ENCODE measurements at regions not wholly inside any gene's neighbourhood (a gene's known extent, or its start where the extent isn't known, plus 50 kb on each side); places are given as distances from the start of the nearest gene placed in this dataset.

DNA sequence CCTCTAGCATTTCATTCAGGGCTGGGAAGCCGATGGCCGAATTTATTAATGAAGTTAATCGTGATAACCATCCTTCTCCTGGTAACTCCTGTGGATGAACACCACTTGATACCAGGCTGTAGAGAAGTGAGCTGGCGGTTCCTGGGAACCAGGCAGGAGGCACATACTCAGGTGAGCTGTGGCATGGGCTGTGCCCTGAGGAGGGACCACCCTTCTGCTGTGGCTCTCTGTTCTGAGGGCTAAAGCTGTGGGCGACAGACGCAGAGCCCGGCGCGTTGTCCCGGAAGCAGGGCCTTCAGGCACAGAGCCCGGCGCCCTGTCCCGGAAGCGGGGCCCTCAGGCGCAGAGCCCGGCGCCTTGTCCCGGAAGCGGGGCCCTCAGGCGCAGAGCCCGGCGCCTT is 462.3 kb upstream of the SALL3 start:
- TF ChIP-seq CTCF (IDR thresholded peaks at IDR 0.05; ENCODE audit: low read depth, low read length) = no peak
- H3K4me3 ChIP-seq (ENCODE audit: low read depth, low read length) = no peak overlapping the region

DNA sequence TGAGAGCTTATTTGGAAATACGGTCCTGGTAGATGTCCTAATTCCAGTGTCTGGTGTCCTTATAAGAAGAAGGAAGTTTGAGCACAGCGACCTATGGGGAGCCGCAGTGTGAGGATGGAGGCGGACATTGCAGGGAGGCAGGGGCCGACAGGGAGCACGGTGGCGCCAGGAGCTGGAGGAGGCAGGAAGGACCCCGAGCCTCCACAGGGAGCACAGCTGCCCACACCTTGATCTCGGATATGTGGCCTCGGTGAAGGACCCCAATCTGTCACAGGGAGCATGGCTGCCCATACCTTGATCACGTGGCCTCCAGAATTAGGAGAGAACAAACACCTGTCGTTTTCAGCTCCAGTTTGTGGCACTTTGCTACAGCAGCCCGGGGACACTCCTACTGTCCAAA is 461.6 kb upstream of the SALL3 start:
- no peak overlapping the region for H3K4me3 ChIP-seq (ENCODE audit: low read depth, low read length)
- TF ChIP-seq CTCF (IDR thresholded peaks at IDR 0.05; ENCODE audit: low read depth, low read length) = no peak

- H3K4me3 ChIP-seq (ENCODE audit: low read depth, low read length) = no peak overlapping the region
- no peak for TF ChIP-seq CTCF (IDR thresholded peaks at IDR 0.05; ENCODE audit: low read depth, low read length)
Measured at GRCh38 chr18:78518805-78519204, 460.8 kb upstream of the SALL3 start.

DNA sequence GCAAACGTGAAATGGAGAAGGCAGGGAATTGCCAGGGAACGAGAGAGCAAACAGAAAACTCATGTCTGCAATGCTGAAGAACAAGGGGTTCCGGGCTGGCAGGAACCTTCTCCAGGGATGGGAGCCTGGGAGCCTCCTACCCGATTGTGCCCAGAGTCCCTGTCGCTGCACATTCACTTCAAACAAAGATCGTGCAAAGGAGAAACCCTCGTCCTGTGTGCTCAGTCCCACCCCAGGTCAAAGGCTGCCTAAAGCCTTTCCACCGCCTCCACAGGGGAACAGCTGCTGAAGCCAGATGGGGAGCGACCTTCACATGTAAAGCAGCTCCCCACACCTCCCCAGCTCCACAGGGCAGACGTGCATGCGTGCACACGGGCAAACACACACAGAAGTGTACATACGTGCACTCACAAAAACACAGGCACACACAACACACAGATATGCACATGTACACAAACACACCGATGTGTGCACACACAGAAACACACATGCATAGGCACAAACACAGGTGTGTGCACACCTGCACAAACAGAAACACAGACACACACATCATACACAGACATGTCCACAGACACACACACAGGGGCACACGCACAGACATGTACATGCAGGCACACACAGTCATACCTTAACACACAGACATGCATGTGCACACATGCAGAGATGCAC is 460.1 kb upstream of the SALL3 start:
- no peak for TF ChIP-seq CTCF (IDR thresholded peaks at IDR 0.05; ENCODE audit: low read depth, low read length)
- no peak overlapping the region for H3K4me3 ChIP-seq (ENCODE audit: low read depth, low read length)

DNA sequence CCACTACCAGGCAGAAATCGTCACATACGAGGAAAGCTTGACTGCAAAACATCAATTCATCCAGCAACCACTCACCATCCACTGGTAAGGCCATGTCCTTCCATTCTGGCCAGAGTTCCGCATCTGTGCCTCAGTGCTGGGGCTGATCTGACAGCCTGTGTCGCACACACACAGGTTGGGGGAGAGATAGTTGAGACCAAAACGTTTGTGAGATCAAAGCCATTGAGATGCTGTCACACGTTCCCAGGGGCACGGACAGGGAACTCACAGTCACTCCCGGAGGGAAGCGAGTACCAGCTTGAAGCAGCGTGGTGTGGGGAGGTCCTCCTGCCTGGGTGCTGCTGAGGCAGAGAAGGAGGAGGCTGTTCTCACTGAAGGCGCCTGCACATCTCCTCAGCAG is 458.5 kb upstream of the SALL3 start:
- TF ChIP-seq CTCF (IDR thresholded peaks at IDR 0.05; ENCODE audit: low read depth, low read length) = no peak

GRCh38 chr18:78521744-78522143 is 457.9 kb upstream of the SALL3 start:
- TF ChIP-seq CTCF (IDR thresholded peaks at IDR 0.05; ENCODE audit: low read depth, low read length) = no peak
- no peak overlapping the region for H3K4me3 ChIP-seq (ENCODE audit: low read depth, low read length)

More for the DNA sequence above, 458.5 kb upstream of the SALL3 start:
- H3K4me3 ChIP-seq (ENCODE audit: low read depth, low read length) = no peak overlapping the region

DNA sequence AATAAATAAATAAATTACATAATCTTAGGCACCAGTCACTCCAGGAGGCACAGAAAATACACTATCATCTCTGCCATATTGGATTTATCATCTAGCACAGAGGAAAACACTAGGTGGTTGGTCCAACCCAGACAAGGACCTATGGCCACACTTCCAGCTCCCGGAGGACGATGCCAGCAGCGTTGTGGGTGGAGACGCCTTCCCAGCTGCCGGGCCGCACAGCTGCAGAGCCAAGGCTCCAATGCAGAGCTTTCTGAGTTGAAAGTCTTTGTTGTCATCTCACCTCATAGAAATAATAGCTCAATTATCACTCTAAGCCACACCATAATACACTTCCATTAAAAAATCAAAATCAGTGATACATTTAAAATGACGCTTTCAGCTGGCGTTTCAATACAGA is 457.1 kb upstream of the SALL3 start:
- TF ChIP-seq CTCF (IDR thresholded peaks at IDR 0.05; ENCODE audit: low read depth, low read length) = no peak
- no peak overlapping the region for H3K4me3 ChIP-seq (ENCODE audit: low read depth, low read length)
